ENCODE measurements at regions not wholly inside any gene's neighbourhood (a gene's known extent, or its start where the extent isn't known, plus 50 kb on each side); places are given as distances from the start of the nearest gene placed in this dataset.

- TF ChIP-seq PATZ1 (CRISPR knock-in tag; IDR thresholded peaks at IDR 0.05; ENCODE audit: borderline replicate concordance) (no peak), BACH2 (CRISPR knock-in tag; IDR thresholded peaks at IDR 0.05; ENCODE audit: borderline replicate concordance) (no peak), ZFP3 (CRISPR knock-in tag; IDR thresholded peaks at IDR 0.05) (no peak), ZFP30 (CRISPR knock-in tag; IDR thresholded peaks at IDR 0.05) (no peak), ZNF8 (CRISPR knock-in tag; IDR thresholded peaks at IDR 0.05) (no peak), TOX (CRISPR knock-in tag; IDR thresholded peaks at IDR 0.05; ENCODE audit: borderline replicate concordance) (no peak), ARNTL (CRISPR knock-in tag; IDR thresholded peaks at IDR 0.05; ENCODE audit: borderline replicate concordance, low read depth) (no peak), GLIS3 (CRISPR knock-in tag; IDR thresholded peaks at IDR 0.05) (no peak), CREB5 (CRISPR knock-in tag; IDR thresholded peaks at IDR 0.05; ENCODE audit: low read depth) (no peak), SNAI2 (CRISPR knock-in tag; IDR thresholded peaks at IDR 0.05) (no peak), RARB (CRISPR knock-in tag; IDR thresholded peaks at IDR 0.05) (no peak), ZNF565 (CRISPR knock-in tag; conservative IDR thresholded peaks at IDR 0.05; ENCODE audit: low read depth) (no peak)
These were observed 166.8 kb downstream of the AHSP start for GRCh38 chr16:31694461-31694860.

Measured in SK-N-SH treated with all-trans-retinoic acid at 6 μM for 48 hours (cell line).